Liver (tissue), 7 donors: ENCODE measurements at regions not wholly inside any gene's neighbourhood (a gene's known extent, or its start where the extent isn't known, plus 50 kb on each side); places are given as distances from the start of the nearest gene placed in this dataset.

Experiments
- DNase-seq: peaks from one replicate; pipeline ENCODE4 v3.0.0-alpha.2; 2017; ENCODE audit warnings: low spot score
- H3K27ac ChIP-seq, 2 donors: one replicate each; pipeline ENCODE4 v1.7.0; 2013; ENCODE audit warnings: inconsistent platforms in 2 of 2, low read length in 2 of 2, control low read depth in 1 of 2, low read depth in 1 of 2, mild to moderate bottlenecking in 1 of 2
- H3K27me3 ChIP-seq, 4 donors: one replicate each; pipeline versions ENCODE4 v1.6.1 to v1.7.0; 2013; ENCODE audit warnings: low read length in 3 of 4, inconsistent platforms in 1 of 4, mild to moderate bottlenecking in 1 of 4, moderate library complexity in 1 of 4; ENCODE audit not compliant: control insufficient read depth in 4 of 4, insufficient read depth in 4 of 4
- H3K36me3 ChIP-seq, 4 donors: one replicate each; pipeline versions ENCODE4 v1.6.1 to v1.7.0; 2013; ENCODE audit warnings: low read length in 3 of 4, mild to moderate bottlenecking in 3 of 4, low read depth in 1 of 4, moderate library complexity in 1 of 4; ENCODE audit not compliant: control insufficient read depth in 4 of 4, insufficient read depth in 3 of 4
- H3K4me1 ChIP-seq, 4 donors: one replicate each; pipeline versions ENCODE4 v1.6.1 to v1.7.0; 2013; ENCODE audit warnings: low read length in 3 of 4, mild to moderate bottlenecking in 3 of 4, moderate library complexity in 1 of 4; ENCODE audit not compliant: control insufficient read depth in 4 of 4, insufficient read depth in 4 of 4
- H3K4me3 ChIP-seq, 3 donors: one replicate each; pipeline versions ENCODE4 v1.6.1 to v1.7.0; 2013; ENCODE audit warnings: low read length in 3 of 3, control low read depth in 1 of 3, low read depth in 1 of 3, mild to moderate bottlenecking in 1 of 3
- H3K9ac ChIP-seq, 2 donors: one replicate each; pipeline ENCODE4 v1.7.0; 2013; ENCODE audit warnings: low read length in 2 of 2, mild to moderate bottlenecking in 2 of 2, moderate library complexity in 2 of 2, control low read depth in 1 of 2, low read depth in 1 of 2
- H3K9me3 ChIP-seq, 4 donors: one replicate each; pipeline versions ENCODE4 v1.6.1 to v1.7.0; 2013; ENCODE audit warnings: low read length in 3 of 4; ENCODE audit not compliant: control insufficient read depth in 4 of 4
- FOXA1 ChIP-seq: IDR thresholded peaks from 2 replicates; pipeline ENCODE4 v1.6.1; 2016; ENCODE audit warnings: antibody characterized with exemption
- FOXA2 ChIP-seq: IDR thresholded peaks from 2 replicates; pipeline ENCODE4 v1.6.1; 2016; ENCODE audit warnings: antibody characterized with exemption
- GABPA ChIP-seq, 2 donors: IDR thresholded peaks in 1 of 2; conservative IDR thresholded peaks in 1 of 2; 2 replicates each; pipeline ENCODE4 v1.6.1; 2016; ENCODE audit warnings: antibody characterized with exemption in 2 of 2, mild to moderate bottlenecking in 1 of 2, moderate library complexity in 1 of 2
- HNF4A ChIP-seq, 2 donors: conservative IDR thresholded peaks; 2 replicates each; pipeline ENCODE4 v1.6.1; 2016; ENCODE audit warnings: antibody characterized with exemption in 2 of 2, mild to moderate bottlenecking in 2 of 2
- JUND ChIP-seq, 2 donors: IDR thresholded peaks; 2 replicates each; pipeline ENCODE4 v1.6.1; 2016; ENCODE audit warnings: antibody characterized with exemption in 2 of 2
- NR2F2 ChIP-seq: IDR thresholded peaks from 2 replicates; pipeline ENCODE4 v1.6.1; 2016; ENCODE audit warnings: antibody characterized with exemption
- RAD21 ChIP-seq, 2 donors: IDR thresholded peaks; 2 replicates each; pipeline ENCODE4 v1.6.1; 2016; ENCODE audit warnings: antibody characterized with exemption in 2 of 2, mild to moderate bottlenecking in 2 of 2
- SP1 ChIP-seq: IDR thresholded peaks from 2 replicates; pipeline ENCODE4 v1.6.1; 2018; ENCODE audit warnings: antibody characterized with exemption, mild to moderate bottlenecking
- TAF1 ChIP-seq: conservative IDR thresholded peaks from 2 replicates; pipeline ENCODE4 v1.6.1; 2016; ENCODE audit warnings: antibody characterized with exemption, mild to moderate bottlenecking
- YY1 ChIP-seq: IDR thresholded peaks from 2 replicates; pipeline ENCODE4 v1.6.1; 2016; ENCODE audit warnings: antibody characterized with exemption, mild to moderate bottlenecking
- WGBS: extraction: QIAGEN DNeasy Blood & Tissue Kit; methylation state at CpG from one replicate; pipeline ENCODE4 v1.1.7; 2013; 5-methylcytosine and 5-hydroxymethylcytosine counted together
- TF ChIP-seq, protein P1 (sequence below): IDR thresholded peaks from 2 replicates; pipeline ENCODE4 v1.6.1; 2016; ENCODE audit warnings: antibody characterized with exemption
- TF ChIP-seq, protein P2 (sequence below): IDR thresholded peaks from 2 replicates; pipeline ENCODE4 v1.6.1; 2016; ENCODE audit warnings: antibody characterized with exemption
- TF ChIP-seq, protein P3 (sequence below): IDR thresholded peaks from 2 replicates; pipeline ENCODE4 v1.6.1; 2016; ENCODE audit warnings: antibody characterized with exemption, mild to moderate bottlenecking
- donor health status: healthy.
- donor health status: healthy.
- donor health status: healthy.
- donor health status: healthy.

- TF ChIP-seq RAD21 (IDR thresholded peaks at IDR 0.05) = peak in 1 of 2 donors; percentile 20
- TF ChIP-seq JUND (IDR thresholded peaks at IDR 0.05) = no peak
- TF ChIP-seq FOXA2 = no peak
- no peak for TF ChIP-seq FOXA1
- TF ChIP-seq, protein P1, sequence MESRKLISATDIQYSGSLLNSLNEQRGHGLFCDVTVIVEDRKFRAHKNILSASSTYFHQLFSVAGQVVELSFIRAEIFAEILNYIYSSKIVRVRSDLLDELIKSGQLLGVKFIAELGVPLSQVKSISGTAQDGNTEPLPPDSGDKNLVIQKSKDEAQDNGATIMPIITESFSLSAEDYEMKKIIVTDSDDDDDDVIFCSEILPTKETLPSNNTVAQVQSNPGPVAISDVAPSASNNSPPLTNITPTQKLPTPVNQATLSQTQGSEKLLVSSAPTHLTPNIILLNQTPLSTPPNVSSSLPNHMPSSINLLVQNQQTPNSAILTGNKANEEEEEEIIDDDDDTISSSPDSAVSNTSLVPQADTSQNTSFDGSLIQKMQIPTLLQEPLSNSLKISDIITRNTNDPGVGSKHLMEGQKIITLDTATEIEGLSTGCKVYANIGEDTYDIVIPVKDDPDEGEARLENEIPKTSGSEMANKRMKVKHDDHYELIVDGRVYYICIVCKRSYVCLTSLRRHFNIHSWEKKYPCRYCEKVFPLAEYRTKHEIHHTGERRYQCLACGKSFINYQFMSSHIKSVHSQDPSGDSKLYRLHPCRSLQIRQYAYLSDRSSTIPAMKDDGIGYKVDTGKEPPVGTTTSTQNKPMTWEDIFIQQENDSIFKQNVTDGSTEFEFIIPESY = no peak
Observed at GRCh38 chr21:29473808-29474207, 175.1 kb downstream of the BACH1 start (continued).

DNA sequence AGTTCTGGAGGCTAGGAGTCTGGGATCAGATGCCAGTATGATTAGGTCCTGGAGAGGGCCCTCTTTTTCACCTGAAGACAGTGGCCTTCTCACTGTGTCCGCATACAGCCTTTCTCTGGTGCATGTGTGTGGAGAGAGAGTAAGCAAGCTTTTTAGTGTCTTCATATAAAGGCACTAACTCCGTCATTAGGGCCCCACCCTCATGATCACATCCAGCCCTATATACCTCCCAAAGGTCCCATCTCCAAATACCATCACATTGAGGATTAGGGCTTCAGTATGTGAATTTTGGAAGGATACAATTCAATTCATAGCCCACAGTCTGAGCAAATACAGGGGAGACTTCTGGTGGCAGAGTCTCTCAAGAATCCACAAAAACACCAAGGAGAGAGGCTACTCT is 176.6 kb downstream of the BACH1 start:
- 98% methylated on average over 2 of the region's 2 CpGs for WGBS
- H3K27me3 ChIP-seq = no peaks in the 10 kb centered on the region
- no peaks in the 10 kb centered on the region for H3K36me3 ChIP-seq
- no peaks in the 10 kb centered on the region for H3K9me3 ChIP-seq
- no peak overlapping the region for H3K9ac ChIP-seq
- H3K4me3 ChIP-seq = no peak overlapping the region
- DNase-seq = no peak
- H3K4me1 ChIP-seq = peaks cover 0 to 5% (median 0%) of the 10 kb centered on the region in 4 donors
- no peak overlapping the region for H3K27ac ChIP-seq
- TF ChIP-seq, protein P2, sequence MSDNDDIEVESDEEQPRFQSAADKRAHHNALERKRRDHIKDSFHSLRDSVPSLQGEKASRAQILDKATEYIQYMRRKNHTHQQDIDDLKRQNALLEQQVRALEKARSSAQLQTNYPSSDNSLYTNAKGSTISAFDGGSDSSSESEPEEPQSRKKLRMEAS = no peak
- no peak for TF ChIP-seq YY1

GRCh38 chr21:29477347-29477746 is 178.6 kb downstream of the BACH1 start:
- Histone ChIP-seq H3K27me3 (no peaks in the 10 kb centered on the region), H3K9me3 (no peaks in the 10 kb centered on the region), H3K4me3 (no peak overlapping the region), H3K27ac (no peak overlapping the region), H3K36me3 (no peaks in the 10 kb centered on the region), H3K4me1 (peaks cover 0 to 5% (median 0%) of the 10 kb centered on the region in 4 donors), H3K9ac (no peak overlapping the region)
- 95% methylated on average over 5 of the region's 5 CpGs for WGBS
- DNase-seq = no peak
- TF ChIP-seq, protein P2 = no peak
- TF ChIP-seq, protein P3, sequence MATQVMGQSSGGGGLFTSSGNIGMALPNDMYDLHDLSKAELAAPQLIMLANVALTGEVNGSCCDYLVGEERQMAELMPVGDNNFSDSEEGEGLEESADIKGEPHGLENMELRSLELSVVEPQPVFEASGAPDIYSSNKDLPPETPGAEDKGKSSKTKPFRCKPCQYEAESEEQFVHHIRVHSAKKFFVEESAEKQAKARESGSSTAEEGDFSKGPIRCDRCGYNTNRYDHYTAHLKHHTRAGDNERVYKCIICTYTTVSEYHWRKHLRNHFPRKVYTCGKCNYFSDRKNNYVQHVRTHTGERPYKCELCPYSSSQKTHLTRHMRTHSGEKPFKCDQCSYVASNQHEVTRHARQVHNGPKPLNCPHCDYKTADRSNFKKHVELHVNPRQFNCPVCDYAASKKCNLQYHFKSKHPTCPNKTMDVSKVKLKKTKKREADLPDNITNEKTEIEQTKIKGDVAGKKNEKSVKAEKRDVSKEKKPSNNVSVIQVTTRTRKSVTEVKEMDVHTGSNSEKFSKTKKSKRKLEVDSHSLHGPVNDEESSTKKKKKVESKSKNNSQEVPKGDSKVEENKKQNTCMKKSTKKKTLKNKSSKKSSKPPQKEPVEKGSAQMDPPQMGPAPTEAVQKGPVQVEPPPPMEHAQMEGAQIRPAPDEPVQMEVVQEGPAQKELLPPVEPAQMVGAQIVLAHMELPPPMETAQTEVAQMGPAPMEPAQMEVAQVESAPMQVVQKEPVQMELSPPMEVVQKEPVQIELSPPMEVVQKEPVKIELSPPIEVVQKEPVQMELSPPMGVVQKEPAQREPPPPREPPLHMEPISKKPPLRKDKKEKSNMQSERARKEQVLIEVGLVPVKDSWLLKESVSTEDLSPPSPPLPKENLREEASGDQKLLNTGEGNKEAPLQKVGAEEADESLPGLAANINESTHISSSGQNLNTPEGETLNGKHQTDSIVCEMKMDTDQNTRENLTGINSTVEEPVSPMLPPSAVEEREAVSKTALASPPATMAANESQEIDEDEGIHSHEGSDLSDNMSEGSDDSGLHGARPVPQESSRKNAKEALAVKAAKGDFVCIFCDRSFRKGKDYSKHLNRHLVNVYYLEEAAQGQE = no peak
- TF ChIP-seq YY1 = no peak
- TF ChIP-seq JUND (IDR thresholded peaks at IDR 0.05) = no peak
- TF ChIP-seq HNF4A (conservative IDR thresholded peaks at IDR 0.05) = no peak
- TF ChIP-seq FOXA2 = no peak

DNA sequence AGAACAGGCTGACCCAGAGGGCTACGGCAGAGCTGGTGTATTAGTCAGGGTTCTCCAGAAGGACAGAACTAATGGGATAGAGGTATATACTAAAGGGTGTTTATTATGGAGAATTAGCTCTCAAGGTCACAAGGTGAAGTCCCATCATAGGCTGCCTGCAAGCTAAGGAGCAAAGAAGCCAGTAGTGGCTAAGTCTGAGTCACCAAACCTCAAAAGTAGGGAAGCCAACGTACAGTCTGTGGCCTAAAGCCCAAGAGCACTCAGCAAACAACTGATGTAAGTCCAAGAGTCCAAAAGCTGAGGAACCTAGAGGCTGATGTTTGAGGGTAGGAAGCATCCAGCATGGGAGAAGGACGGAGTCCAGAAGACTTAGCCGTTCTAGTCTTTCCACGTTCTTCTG is 179.2 kb downstream of the BACH1 start:
- Histone ChIP-seq H3K9me3 (no peaks in the 10 kb centered on the region), H3K9ac (no peak overlapping the region), H3K4me1 (peaks cover 0 to 5% (median 0%) of the 10 kb centered on the region in 4 donors), H3K27me3 (no peaks in the 10 kb centered on the region), H3K4me3 (no peak overlapping the region), H3K36me3 (no peaks in the 10 kb centered on the region), H3K27ac (no peak overlapping the region)
- 91% methylated on average over 5 of the region's 5 CpGs for WGBS
- TF ChIP-seq GABPA (IDR thresholded peaks at IDR 0.05 in 1 of 2, conservative IDR thresholded peaks at IDR 0.05 in 1 of 2) = no peak
- no peak for TF ChIP-seq TAF1
- no peak for TF ChIP-seq SP1
- TF ChIP-seq YY1 = no peak
- TF ChIP-seq, protein P3 = no peak
- TF ChIP-seq NR2F2 = no peak
- no peak for DNase-seq
